H1 (cell line): ENCODE measurements at regions not wholly inside any gene's neighbourhood (a gene's known extent, or its start where the extent isn't known, plus 50 kb on each side); places are given as distances from the start of the nearest gene placed in this dataset.

ENCODE experiments used
- CTCF ChIA-PET: fragments of 300-600 bp; sonication (Branson Sonifier 250); formaldehyde crosslinking; loops from one replicate; lab custom pipeline; 2021; ENCODE audit not compliant: partially characterized antibody; lab: Charles Lee
- POLR2A ChIA-PET: fragments of 300-600 bp; sonication (Branson Sonifier 250); formaldehyde crosslinking; loops from one replicate; lab custom pipeline; 2021; ENCODE audit warnings: inconsistent platforms; ENCODE audit not compliant: partially characterized antibody; lab: Charles Lee
- DNase-seq, 2 experiments: peaks; one replicate each; pipeline versions ENCODE4 v3.0.0 to v3.0.0-alpha.2; 2010 to 2022; ENCODE audit warnings: low spot score in 2 of 2, low read depth in 1 of 2, mixed read lengths in 1 of 2
- FAIRE-seq: peaks from 2 replicates; lab custom pipeline; 2011; peaks lifted over from hg19 to GRCh38; lab: Jason Lieb, UNC
- H2AFZ ChIP-seq: 2 replicates; pipeline ENCODE4 v1.8.1; 2012; ENCODE audit warnings: low read length, inconsistent platforms
- H2AK5ac ChIP-seq: 2 replicates; pipeline ENCODE4 v1.6.1; 2013; ENCODE audit warnings: low read depth, low read length
- H2BK120ac ChIP-seq: replicated peaks from 2 replicates; pipeline ENCODE3; 2013; ENCODE audit warnings: low read depth, low read length, inconsistent platforms
- H2BK12ac ChIP-seq: 2 replicates; pipeline ENCODE4 v1.6.1; 2013; ENCODE audit warnings: low read depth, low read length
- H2BK15ac ChIP-seq: 2 replicates; pipeline ENCODE4 v1.6.1; 2013; ENCODE audit warnings: low read length
- H2BK20ac ChIP-seq: 2 replicates; pipeline ENCODE4 v1.6.1; 2013; ENCODE audit warnings: low read length
- H2BK5ac ChIP-seq: 2 replicates; pipeline ENCODE4 v1.6.1; 2013; ENCODE audit warnings: low read depth, low read length
- H3K14ac ChIP-seq: 2 replicates; pipeline ENCODE4 v1.6.1; 2013; ENCODE audit warnings: inconsistent platforms; ENCODE audit not compliant: insufficient read length
- H3K18ac ChIP-seq: 2 replicates; pipeline ENCODE4 v1.6.1; 2013; ENCODE audit warnings: low read length; ENCODE audit errors: extremely low read depth
- H3K23ac ChIP-seq: 2 replicates; pipeline ENCODE4 v1.6.1; 2013; ENCODE audit warnings: inconsistent platforms; ENCODE audit not compliant: insufficient read length
- H3K23me2 ChIP-seq: 2 replicates; pipeline ENCODE4 v1.6.1; 2013; ENCODE audit warnings: low read depth, low read length
- H3K27ac ChIP-seq: 2 replicates; pipeline ENCODE4 v1.6.1; 2011; ENCODE audit warnings: low read depth, low read length, inconsistent platforms
- H3K27me3 ChIP-seq, 4 experiments: replicated peaks in 1 of 4; 1 replicate in 1 of 4; 2 replicates in 3 of 4; pipeline versions ENCODE4 v1.6.1 to v1.8.1; 2011 to 2013; ENCODE audit warnings: low read length in 3 of 4, mild to moderate bottlenecking in 3 of 4, inconsistent platforms in 2 of 4, mixed read lengths in 2 of 4, moderate library complexity in 1 of 4; ENCODE audit not compliant: control insufficient read depth in 3 of 4, insufficient read depth in 3 of 4; ENCODE audit errors: extremely low read depth in 1 of 4
- H3K36me3 ChIP-seq, 4 experiments: 2 replicates each; pipeline versions ENCODE4 v1.6.1 to v1.8.1; 2011 to 2013; ENCODE audit warnings: mild to moderate bottlenecking in 4 of 4, low read length in 3 of 4, moderate library complexity in 2 of 4, control low read depth in 1 of 4, inconsistent platforms in 1 of 4; ENCODE audit not compliant: insufficient read depth in 4 of 4, control insufficient read depth in 2 of 4
- H3K4ac ChIP-seq: replicated peaks from 2 replicates; pipeline ENCODE3; 2013; ENCODE audit warnings: low read length, low read depth, mixed read lengths, inconsistent platforms; ENCODE audit not compliant: insufficient read length
- H3K4me1 ChIP-seq, 4 experiments: replicated peaks in 1 of 4; 1 replicate in 1 of 4; 2 replicates in 3 of 4; pipeline versions ENCODE4 v1.6.1 to v1.8.1; 2011 to 2013; ENCODE audit warnings: low read length in 3 of 4, inconsistent platforms in 2 of 4, mixed read lengths in 1 of 4; ENCODE audit not compliant: insufficient read depth in 4 of 4, control insufficient read depth in 3 of 4
- H3K4me2 ChIP-seq, 2 experiments: 2 replicates each; pipeline versions ENCODE4 v1.6.1 to v1.8.1; 2011 to 2013; ENCODE audit warnings: low read depth in 2 of 2, low read length in 2 of 2, control low read depth in 1 of 2, inconsistent platforms in 1 of 2, mild to moderate bottlenecking in 1 of 2; ENCODE audit not compliant: insufficient read depth in 1 of 2
- H3K4me3 ChIP-seq, 4 experiments: fragments of 200-600, 300-600 bp in 1 of 4; sonication (generic), shearing (Covaris generic), sonication (Bioruptor Twin) in 1 of 4; 2 replicates each; pipeline versions ENCODE4 v1.5.1 to v1.8.1; 2011 to 2016; ENCODE audit warnings: low read length in 4 of 4, low read depth in 3 of 4, control low read depth in 2 of 4, inconsistent platforms in 2 of 4, mild to moderate bottlenecking in 2 of 4, mixed read lengths in 1 of 4, moderate library complexity in 1 of 4; ENCODE audit not compliant: insufficient read depth in 2 of 4; ENCODE audit errors: extremely low read depth in 1 of 4
- H3K56ac ChIP-seq: replicated peaks from 2 replicates; pipeline ENCODE3; 2013; ENCODE audit warnings: low read depth, mild to moderate bottlenecking, mixed read lengths, low read length, inconsistent platforms; ENCODE audit not compliant: insufficient read length
- H3K79me1 ChIP-seq: 2 replicates; pipeline ENCODE4 v1.6.1; 2013; ENCODE audit warnings: low read depth, low read length, control low read depth
- H3K79me2 ChIP-seq, 2 experiments: 2 replicates each; pipeline versions ENCODE4 v1.6.1 to v1.8.1; 2012 to 2013; ENCODE audit warnings: low read length in 2 of 2, mild to moderate bottlenecking in 2 of 2, inconsistent platforms in 1 of 2; ENCODE audit not compliant: insufficient read depth in 2 of 2, control insufficient read depth in 1 of 2
- H3K9ac ChIP-seq, 4 experiments: replicated peaks in 1 of 4; 1 replicate in 1 of 4; 2 replicates in 3 of 4; pipeline versions ENCODE4 v1.6.1 to v1.8.1; 2011 to 2013; ENCODE audit warnings: low read depth in 3 of 4, low read length in 3 of 4, control low read depth in 2 of 4, mild to moderate bottlenecking in 2 of 4, moderate library complexity in 2 of 4, inconsistent platforms in 1 of 4; ENCODE audit errors: extremely low read depth in 1 of 4
- H3K9me3 ChIP-seq, 2 experiments: 2 replicates each; pipeline versions ENCODE4 v1.6.1 to v1.8.1; 2012 to 2013; ENCODE audit warnings: mild to moderate bottlenecking in 2 of 2, moderate library complexity in 2 of 2, control low read depth in 1 of 2, inconsistent platforms in 1 of 2, low read depth in 1 of 2, low read length in 1 of 2, mixed read lengths in 1 of 2; ENCODE audit not compliant: insufficient read depth in 2 of 2
- H4K20me1 ChIP-seq, 2 experiments: replicated peaks in 1 of 2; 2 replicates each; pipeline versions ENCODE3 to v1.8.1; 2011 to 2013; ENCODE audit warnings: inconsistent platforms in 2 of 2, low read length in 2 of 2, mild to moderate bottlenecking in 1 of 2; ENCODE audit not compliant: insufficient read depth in 2 of 2, control insufficient read depth in 1 of 2
- H4K5ac ChIP-seq: 2 replicates; pipeline ENCODE4 v1.6.1; 2013; ENCODE audit warnings: low read length, low read depth, mixed read lengths, inconsistent platforms; ENCODE audit not compliant: insufficient read length
- H4K8ac ChIP-seq: 2 replicates; pipeline ENCODE4 v1.8.0; 2013; ENCODE audit warnings: mild to moderate bottlenecking, moderate library complexity, low read length, inconsistent platforms; ENCODE audit not compliant: insufficient read depth; ENCODE audit errors: extremely low read depth
- H4K91ac ChIP-seq: replicated peaks from 2 replicates; pipeline ENCODE3; 2013; ENCODE audit warnings: low read length, mixed read lengths, inconsistent platforms; ENCODE audit not compliant: insufficient read length
- EZH2 ChIP-seq: fragments of 200-600 bp; sonication (generic); IDR thresholded peaks from 2 replicates; pipeline ENCODE4 v1.7.1; 2012; ENCODE audit warnings: low read depth, mild to moderate bottlenecking, moderate library complexity, low read length, inconsistent platforms; ENCODE audit not compliant: severe bottlenecking
- FOSL1 ChIP-seq: IDR thresholded peaks from 2 replicates; pipeline ENCODE4 v1.6.1; 2011; ENCODE audit warnings: mild to moderate bottlenecking, low read depth, low read length, moderate library complexity; ENCODE audit not compliant: insufficient read depth
- GABPA ChIP-seq: IDR thresholded peaks from 2 replicates; pipeline ENCODE4 v1.6.1; 2011; ENCODE audit warnings: mild to moderate bottlenecking, low read length, moderate library complexity, borderline replicate concordance; ENCODE audit not compliant: insufficient read depth
- GTF2F1 ChIP-seq: IDR thresholded peaks from 2 replicates; pipeline ENCODE4 v1.6.1; 2012; ENCODE audit warnings: low read depth, low read length, improper control_type of control experiment, borderline replicate concordance
- MAFK ChIP-seq: IDR thresholded peaks from 2 replicates; pipeline ENCODE4 v1.6.1; 2012; ENCODE audit warnings: low read depth, mild to moderate bottlenecking, improper control_type of control experiment, low read length
- PHF8 ChIP-seq: fragments of 200-600 bp; sonication (generic); conservative IDR thresholded peaks from 2 replicates; pipeline ENCODE4 v1.7.1; 2012; ENCODE audit warnings: low read depth, mild to moderate bottlenecking, inconsistent platforms, low read length, moderate library complexity
- POLR2A ChIP-seq, 2 experiments: IDR thresholded peaks; 1 replicate in 1 of 2; 2 replicates in 1 of 2; pipeline ENCODE4 v1.6.1; 2011; ENCODE audit warnings: low read depth in 2 of 2, low read length in 2 of 2, mild to moderate bottlenecking in 2 of 2; ENCODE audit errors: control extremely low read depth in 1 of 2
- RFX5 ChIP-seq: IDR thresholded peaks from 2 replicates; pipeline ENCODE4 v1.6.1; 2011; ENCODE audit warnings: low read depth, low read length, improper control_type of control experiment, borderline replicate concordance
- TAF7 ChIP-seq: optimal IDR thresholded peaks from 2 replicates; pipeline ENCODE3; 2011; ENCODE audit warnings: low read depth, mild to moderate bottlenecking, inconsistent platforms, low read length, moderate library complexity, borderline replicate concordance
- YY1 ChIP-seq: IDR thresholded peaks from 2 replicates; pipeline ENCODE4 v1.6.1; 2011; ENCODE audit warnings: low read depth, mild to moderate bottlenecking, low read length
- ZNF274 ChIP-seq: IDR thresholded peaks from 2 replicates; pipeline ENCODE4 v1.7.0; 2012; ENCODE audit warnings: low read length, borderline replicate concordance; ENCODE audit errors: extremely low read depth
- WGBS, 2 experiments: shearing (Covaris generic) in 1 of 2; methylation state at CpG; one replicate each; pipeline versions ENCODE4 v1.1.6 to v1.1.7; 2013 to 2015; ENCODE audit warnings: low lambda C conversion rate in 2 of 2, mixed read lengths in 2 of 2, inconsistent platforms in 1 of 2, low coverage in 1 of 2, missing lambda C conversion rate in 1 of 2; ENCODE audit not compliant: insufficient replicate concordance in 2 of 2, insufficient coverage in 1 of 2, insufficient read length in 1 of 2; ENCODE audit errors: extremely low coverage in 1 of 2, missing lambda C conversion rate in 1 of 2; 5-methylcytosine and 5-hydroxymethylcytosine counted together

DNA sequence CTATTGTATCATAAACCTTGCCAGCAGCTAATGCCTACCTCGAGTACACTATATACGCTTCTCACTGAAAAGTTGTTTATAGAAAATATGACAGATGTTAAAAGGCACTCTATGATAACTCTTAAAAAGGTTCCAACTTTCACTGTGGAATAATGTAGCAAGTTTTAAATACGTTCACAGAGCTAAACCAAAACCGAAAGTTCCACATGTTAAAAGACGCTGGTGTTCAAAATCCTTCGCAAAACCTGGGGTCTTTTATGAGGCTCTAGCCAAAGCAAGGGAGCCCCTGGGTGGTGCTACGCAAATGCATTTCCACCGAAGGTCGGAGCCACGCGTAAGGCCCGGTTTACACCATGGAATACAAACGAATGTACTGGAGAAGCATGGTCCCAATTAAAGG, 103.7 kb upstream of the TENM3 start:
- DNase-seq (no peak), FAIRE-seq (no peak)
- no peak overlapping the region for H3K14ac ChIP-seq
- no peak overlapping the region for H2BK120ac ChIP-seq
- CTCF ChIA-PET: interaction anchor here (0.6 to 1.2 kb wide), 3 partner anchors 50 to 304 kb away, joined by 3 to 5 read pairs (median 5); no protein-coding TSS in a partner anchor
- peak overlapping the region; percentile 44; the same call in 1 of the 2 replicates for H3K18ac ChIP-seq
- no peak overlapping the region for H3K27ac ChIP-seq
- H3K4me1 ChIP-seq: peaks cover 9 to 19% (median 16%) of the 10 kb centered on the region in 4 experiments
- no peak overlapping the region for H4K5ac ChIP-seq
- H3K23ac ChIP-seq: no peak overlapping the region
- H2AFZ ChIP-seq: no peak overlapping the region
- H2BK12ac ChIP-seq: no peak overlapping the region
- H3K36me3 ChIP-seq: no peaks in the 10 kb centered on the region
- no peak overlapping the region for H3K4me3 ChIP-seq
- H3K9ac ChIP-seq: no peak overlapping the region
- POLR2A ChIA-PET: no interaction called here
- no peak overlapping the region for H2BK5ac ChIP-seq
- H3K9me3 ChIP-seq: no peaks in the 10 kb centered on the region
- H3K79me2 ChIP-seq: no peaks in the 10 kb centered on the region
- 73% methylated on average over 13 of the region's 13 CpGs; no CpG with 5 or more reads in 1 of the 2 experiments for WGBS, 2 experiments
- no peak overlapping the region for H2BK20ac ChIP-seq
- no peak overlapping the region for H4K91ac ChIP-seq
- H3K4ac ChIP-seq: no peak overlapping the region
- H4K20me1 ChIP-seq: no peaks in the 10 kb centered on the region
- peaks cover 2 to 26% (median 16%) of the 10 kb centered on the region in 4 experiments; a peak in 6 of 7 replicates for H3K27me3 ChIP-seq
- no peak overlapping the region for H2BK15ac ChIP-seq
- H3K79me1 ChIP-seq: no peaks in the 10 kb centered on the region
- H3K23me2 ChIP-seq: peaks cover 13% of the 10 kb centered on the region
- no peak overlapping the region for H2AK5ac ChIP-seq
- H3K4me2 ChIP-seq: no peak overlapping the region
- no peak overlapping the region for H3K56ac ChIP-seq
- no peak overlapping the region for H4K8ac ChIP-seq
- no peak for TF ChIP-seq GTF2F1
- TF ChIP-seq TAF7: no peak
- no peak for TF ChIP-seq EZH2
- TF ChIP-seq POLR2A (IDR thresholded peaks at IDR 0.05; ENCODE audit: control extremely low read depth in 1 of 2, low read depth in 2 of 2, low read length in 2 of 2): no peak
- TF ChIP-seq YY1: no peak
- TF ChIP-seq PHF8: no peak
- TF ChIP-seq FOSL1: no peak
- TF ChIP-seq RFX5: no peak
- TF ChIP-seq MAFK: no peak
- TF ChIP-seq ZNF274: no peak
- TF ChIP-seq GABPA: no peak
